GM13977 (cell line): ENCODE measurements at regions not wholly inside any gene's neighbourhood (a gene's known extent, or its start where the extent isn't known, plus 50 kb on each side); places are given as distances from the start of the nearest gene placed in this dataset.
"Not testable (repeated sequence)": the region's sequence is repeated elsewhere in the genome, so short reads cannot be mapped to it uniquely, and the experiment has no call there.

Experiments used
- DNase-seq: peaks from one replicate; pipeline ENCODE4 v3.0.0; 2012; ENCODE audit warnings: low spot score
- CTCF ChIP-seq: IDR thresholded peaks from 2 replicates; pipeline ENCODE4 v1.5.1; 2012; ENCODE audit warnings: mild to moderate bottlenecking, control low read depth; ENCODE audit not compliant: insufficient read depth; ENCODE audit errors: extremely low read depth, missing control alignments
- in situ Hi-C: fragments of 300-500 bp; cut with MboI; formaldehyde crosslinking; loops from one replicate; pipeline ENCODE4 v1.12.0; 2022; ENCODE audit warnings: low sequenced_read_pairs, low pct_unique_long_range_greater_than_20kb, mixed read lengths, inconsistent platforms; ENCODE audit not compliant: unreplicated experiment

GRCh38 chr1:192877283-192877886, 68.5 kb downstream of the RGS2 start:
- in situ Hi-C loops, result no loop called here
- no peak for DNase-seq
- no peak for TF ChIP-seq CTCF

- no peak for DNase-seq
- in situ Hi-C loops, result no loop called here
- no peak for TF ChIP-seq CTCF
Measured at GRCh38 chr1:192878249-192878648, 69.4 kb downstream of the RGS2 start.

- in situ Hi-C loops, result no loop called here
- no peak for TF ChIP-seq CTCF
- DNase-seq, result no peak
Measured at GRCh38 chr1:192879406-192879805, 70.6 kb downstream of the RGS2 start.

- in situ Hi-C loops, result no loop called here
- no peak for DNase-seq
- no peak for TF ChIP-seq CTCF
Measured at GRCh38 chr1:192880231-192880630, 71.4 kb downstream of the RGS2 start.

GRCh38 chr1:192884241-192884640, 75.4 kb downstream of the RGS2 start:
- in situ Hi-C loops, result no loop called here
- DNase-seq, result no peak
- TF ChIP-seq CTCF, result no peak

- in situ Hi-C loops, DNase-seq: not testable (repeated sequence)
Measured at GRCh38 chr1:192885387-192885786, 76.5 kb downstream of the RGS2 start.

- in situ Hi-C loops, result no loop called here
- no peak for TF ChIP-seq CTCF
- DNase-seq, result no peak
Measured at GRCh38 chr1:192887426-192887825, 78.6 kb downstream of the RGS2 start.
